Aorta (tissue), 5 donors: ENCODE measurements at regions not wholly inside any gene's neighbourhood (a gene's known extent, or its start where the extent isn't known, plus 50 kb on each side); places are given as distances from the start of the nearest gene placed in this dataset.

Source experiments
- ATAC-seq: fragments of 200-7000 bp; cut with Tn5 transposase; one replicate; pipeline ENCODE4 v1.9.1; 2022; ENCODE audit warnings: moderate library complexity; ENCODE audit not compliant: low FRiP score
- DNase-seq, 2 donors: peaks; one replicate each; pipeline ENCODE4 v3.0.0-alpha.2; 2020
- H3K27ac ChIP-seq, 2 donors: one replicate each; pipeline ENCODE4 v1.5.1; 2013; ENCODE audit warnings: low read length in 2 of 2, mild to moderate bottlenecking in 2 of 2, moderate library complexity in 2 of 2, control low read depth in 1 of 2, inconsistent platforms in 1 of 2, low read depth in 1 of 2
- H3K27me3 ChIP-seq, 2 donors: one replicate each; pipeline ENCODE4 v1.6.1; 2013; ENCODE audit warnings: control low read depth in 1 of 2, low read length in 1 of 2, mild to moderate bottlenecking in 1 of 2, moderate library complexity in 1 of 2; ENCODE audit not compliant: insufficient read depth in 2 of 2, control insufficient read depth in 1 of 2
- H3K36me3 ChIP-seq, 2 donors: one replicate each; pipeline ENCODE4 v1.6.1; 2013; ENCODE audit warnings: control low read depth in 1 of 2, low read length in 1 of 2, mild to moderate bottlenecking in 1 of 2; ENCODE audit not compliant: insufficient read depth in 2 of 2, control insufficient read depth in 1 of 2
- H3K4me1 ChIP-seq, 2 donors: one replicate each; pipeline ENCODE4 v1.6.1; 2013; ENCODE audit warnings: low read length in 2 of 2, control low read depth in 1 of 2, mild to moderate bottlenecking in 1 of 2, moderate library complexity in 1 of 2; ENCODE audit not compliant: insufficient read depth in 2 of 2, control insufficient read depth in 1 of 2
- H3K4me3 ChIP-seq, 2 donors: one replicate each; pipeline ENCODE4 v1.5.1; 2013; ENCODE audit warnings: low read length in 2 of 2, control low read depth in 1 of 2, mild to moderate bottlenecking in 1 of 2
- H3K9me3 ChIP-seq: one replicate; pipeline ENCODE4 v1.6.1; 2013; ENCODE audit warnings: mild to moderate bottlenecking, low read length; ENCODE audit not compliant: control insufficient read depth
- WGBS, 2 donors: extraction: QIAGEN DNeasy Blood & Tissue Kit; methylation state at CpG; one replicate each; pipeline ENCODE4 v1.1.7; 2013; 5-methylcytosine and 5-hydroxymethylcytosine counted together
- intact Hi-C, 2 donors: fragments of 100-400 bp; cut with DNase I; formaldehyde crosslinking; loops; one replicate each; pipeline versions ENCODE4 v1.14.2 to v1.15.0; 2022
- donor health status: healthy with polysubstance abuse.
- donor health status: Bipolar disorder and iron deficiency.
- donor health status: DM: no; HTN: no; CAD: no.
- donor health status: DM: no; HTN: no; CAD: no.
- donor health status: DM: yes; HTN: yes; CAD: no.

DNA sequence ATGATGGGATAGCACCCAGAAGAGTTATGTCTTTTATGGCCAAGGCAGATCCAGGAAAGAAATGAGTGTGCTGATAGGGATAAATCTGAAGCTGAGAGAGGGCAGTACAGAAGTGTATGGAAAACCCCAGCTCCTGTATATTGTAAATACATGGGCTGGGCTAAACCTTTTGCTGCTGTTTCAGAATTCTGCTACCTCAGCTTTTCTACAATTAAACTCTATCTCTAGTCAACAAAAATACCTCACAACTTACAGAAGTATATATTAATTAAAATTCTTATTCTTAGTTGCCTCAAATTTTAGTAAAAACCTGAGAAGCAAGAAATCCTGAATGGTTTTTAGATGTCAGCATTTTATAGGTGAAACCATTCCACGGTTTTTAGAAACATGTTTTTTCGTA is 889.5 kb upstream of the NXPH2 start:
- no peaks in the 10 kb centered on the region for H3K9me3 ChIP-seq
- H3K36me3 ChIP-seq: no peaks in the 10 kb centered on the region
- intact Hi-C loops: no loop called here
- H3K27me3 ChIP-seq: no peaks in the 10 kb centered on the region
- H3K4me1 ChIP-seq: no peaks in the 10 kb centered on the region
- no peak overlapping the region for H3K4me3 ChIP-seq
- DNase-seq (no peak), ATAC-seq (no peak)
- WGBS, 2 donors: 63 to 72% methylated on average over 2 of the region's 2 CpGs
- H3K27ac ChIP-seq: no peak overlapping the region

DNA sequence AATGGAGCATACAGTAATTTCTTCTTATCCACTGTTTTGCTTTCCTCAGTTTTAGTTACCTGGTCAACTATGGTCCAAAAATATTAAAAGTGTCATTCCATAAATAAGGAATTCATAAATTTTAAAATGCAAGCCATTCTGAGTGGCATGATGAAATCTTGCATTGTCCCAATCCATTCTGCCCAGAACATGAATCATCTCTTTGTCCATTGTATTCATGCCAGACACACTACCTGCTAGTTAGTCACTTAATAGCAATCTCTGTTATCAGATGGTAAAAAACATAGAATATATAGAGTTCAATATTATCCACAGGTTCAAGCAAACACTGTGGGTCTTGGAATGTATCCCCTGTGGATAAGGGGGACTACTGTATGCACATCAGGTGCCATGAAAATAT is 872.2 kb upstream of the NXPH2 start:
- Histone ChIP-seq H3K4me1 (no peaks in the 10 kb centered on the region), H3K36me3 (no peaks in the 10 kb centered on the region), H3K27ac (no peak overlapping the region), H3K27me3 (no peaks in the 10 kb centered on the region), H3K4me3 (no peak overlapping the region), H3K9me3 (no peaks in the 10 kb centered on the region)
- ATAC-seq (no peak), DNase-seq (no peak)
- intact Hi-C loops: no loop called here

DNA sequence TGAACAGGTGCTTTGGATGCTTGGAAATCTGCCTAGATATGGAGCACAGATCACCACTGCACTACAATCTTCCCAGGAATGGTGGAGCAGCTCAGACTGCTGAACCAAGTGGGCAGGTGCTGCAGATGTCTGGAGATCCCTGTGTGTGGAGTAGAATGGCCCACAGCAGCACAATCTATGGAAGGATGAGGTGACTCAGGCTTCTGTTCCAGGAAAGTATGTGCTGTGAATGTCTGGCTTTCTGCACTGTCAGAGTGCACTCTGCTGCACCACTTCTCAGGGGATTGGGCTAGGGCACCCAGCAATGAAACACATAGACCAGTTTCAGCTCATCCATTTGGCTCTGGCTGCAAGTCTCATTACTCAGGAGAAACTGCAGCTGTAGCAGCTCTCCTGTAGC is 865.4 kb upstream of the NXPH2 start:
- no peaks in the 10 kb centered on the region for H3K36me3 ChIP-seq
- intact Hi-C loops: no loop called here
- H3K27me3 ChIP-seq: no peaks in the 10 kb centered on the region
- DNase-seq: no peak
- H3K4me3 ChIP-seq: no peak overlapping the region
- no peak overlapping the region for H3K27ac ChIP-seq
- ATAC-seq: no peak
- H3K9me3 ChIP-seq: peaks cover 6% of the 10 kb centered on the region
- no peaks in the 10 kb centered on the region for H3K4me1 ChIP-seq

DNA sequence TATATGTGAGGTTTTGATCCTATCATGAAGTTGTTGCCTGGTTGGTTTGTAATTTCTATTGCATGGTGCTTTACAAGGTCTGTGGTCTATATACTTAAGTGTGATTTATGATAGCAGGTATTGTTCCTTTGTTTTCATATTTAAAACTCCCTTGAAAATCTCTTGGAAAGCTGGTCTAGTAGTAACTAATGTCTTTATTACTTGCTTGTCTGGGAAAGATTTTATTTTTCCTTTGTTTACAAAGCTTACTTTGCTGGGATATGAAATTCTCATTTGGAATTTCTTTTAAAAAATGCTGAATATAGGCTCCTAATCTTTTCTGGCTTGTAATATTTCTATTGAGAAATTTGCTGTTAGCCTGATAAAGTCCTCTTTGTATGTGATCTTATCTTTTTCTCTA is 862.9 kb upstream of the NXPH2 start:
- no peak for DNase-seq
- Histone ChIP-seq H3K27ac (no peak overlapping the region), H3K4me3 (no peak overlapping the region), H3K36me3 (no peaks in the 10 kb centered on the region), H3K9me3 (peaks cover 6% of the 10 kb centered on the region), H3K27me3 (no peaks in the 10 kb centered on the region), H3K4me1 (no peaks in the 10 kb centered on the region)
- intact Hi-C loops: no loop called here
- no peak for ATAC-seq

DNA sequence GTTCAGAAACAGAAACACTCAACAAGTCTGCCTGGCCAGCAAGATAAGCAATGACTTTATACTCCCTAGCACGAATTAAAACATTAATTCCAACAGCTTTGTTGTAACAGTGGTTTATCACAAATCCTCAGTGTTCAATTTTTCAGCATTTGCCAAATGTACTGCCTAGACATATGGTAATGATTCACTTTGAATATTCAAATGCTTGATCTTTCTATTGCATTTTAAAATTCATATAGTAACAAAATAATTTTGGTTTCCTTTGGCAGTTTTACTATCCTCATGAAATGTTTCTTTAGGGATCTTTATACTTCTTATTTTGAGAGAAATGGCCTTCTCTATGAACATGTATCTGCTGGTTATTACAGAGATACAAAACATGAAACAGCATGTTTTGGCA is 851.8 kb upstream of the NXPH2 start:
- 0 to 5% methylated on average over 1 of the region's 1 CpG for WGBS, 2 donors
- Histone ChIP-seq H3K27ac (no peak overlapping the region), H3K36me3 (no peaks in the 10 kb centered on the region), H3K4me3 (no peak overlapping the region), H3K9me3 (no peaks in the 10 kb centered on the region), H3K27me3 (no peaks in the 10 kb centered on the region), H3K4me1 (no peaks in the 10 kb centered on the region)
- DNase-seq (no peak), ATAC-seq (no peak)
- intact Hi-C loops: no loop called here

DNA sequence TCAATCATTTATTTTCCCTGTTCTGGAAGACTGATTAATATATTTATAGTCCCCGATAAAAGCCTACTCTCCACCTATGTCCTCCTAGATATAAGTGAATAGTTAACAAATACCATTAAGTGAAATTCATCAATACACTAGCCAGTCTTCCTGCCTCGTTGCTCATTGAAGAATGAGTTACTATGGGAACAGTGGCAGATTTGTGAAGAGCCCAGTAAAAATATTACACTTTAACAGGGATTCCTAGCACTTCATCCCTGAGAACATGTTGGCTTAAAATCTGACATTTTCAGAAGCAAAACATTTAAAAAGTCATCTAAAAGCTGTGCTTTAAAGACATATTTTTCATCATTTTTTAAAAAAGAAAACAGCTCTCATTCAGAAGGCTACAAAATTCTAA is 848.7 kb upstream of the NXPH2 start:
- no peak for DNase-seq
- Histone ChIP-seq H3K4me3 (no peak overlapping the region), H3K36me3 (no peaks in the 10 kb centered on the region), H3K9me3 (no peaks in the 10 kb centered on the region), H3K27ac (no peak overlapping the region), H3K27me3 (no peaks in the 10 kb centered on the region), H3K4me1 (no peaks in the 10 kb centered on the region)
- ATAC-seq: no peak
- 53 to 56% methylated on average over 2 of the region's 2 CpGs for WGBS, 2 donors
- intact Hi-C loops: no loop called here

DNA sequence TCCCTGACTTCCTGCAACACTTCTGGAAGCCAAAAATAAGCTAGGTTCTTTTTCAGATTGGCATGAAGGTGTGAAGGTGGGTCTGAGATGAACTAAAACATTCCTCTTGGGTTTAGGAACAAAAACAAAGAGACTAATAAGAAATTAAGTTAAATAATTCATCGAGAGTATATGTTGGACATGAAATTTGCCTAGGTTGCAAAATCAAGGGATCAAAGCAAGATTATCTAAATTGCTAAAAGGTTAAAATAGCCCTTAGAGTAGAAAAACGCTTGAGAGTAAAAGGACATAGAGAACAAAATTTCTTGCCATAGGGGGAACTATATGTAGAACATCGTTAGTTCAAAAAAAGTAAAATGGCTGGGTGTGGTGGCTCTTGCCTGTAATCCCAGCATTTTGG is 845.9 kb upstream of the NXPH2 start:
- Histone ChIP-seq H3K36me3 (no peaks in the 10 kb centered on the region), H3K9me3 (no peaks in the 10 kb centered on the region), H3K4me3 (no peak overlapping the region), H3K4me1 (no peaks in the 10 kb centered on the region), H3K27me3 (no peaks in the 10 kb centered on the region), H3K27ac (no peak overlapping the region)
- DNase-seq: no peak
- ATAC-seq: no peak
- WGBS, 2 donors: 91 to 95% methylated on average over 3 of the region's 3 CpGs
- intact Hi-C loops: no loop called here

DNA sequence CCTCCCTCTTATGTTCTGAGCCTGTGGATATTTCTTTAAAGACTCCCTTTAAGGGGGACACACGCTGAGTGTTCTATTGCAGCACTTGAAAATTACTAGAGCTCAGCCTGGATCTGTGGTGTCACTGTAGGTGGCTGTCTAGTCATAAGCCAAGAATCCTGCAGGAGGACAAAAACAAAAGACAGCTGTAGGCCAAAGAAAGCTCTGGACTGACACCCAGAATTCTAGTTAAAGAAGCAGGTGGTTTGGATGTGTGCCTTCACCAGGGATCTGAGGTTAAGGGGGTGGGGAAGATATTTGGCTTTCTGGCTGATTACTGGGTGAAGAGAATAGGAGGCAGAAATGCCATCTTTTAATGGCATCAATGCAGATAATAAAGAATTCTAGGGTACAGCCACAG is 842.5 kb upstream of the NXPH2 start:
- no peaks in the 10 kb centered on the region for H3K27me3 ChIP-seq
- no peak for ATAC-seq
- H3K4me1 ChIP-seq: no peaks in the 10 kb centered on the region
- H3K9me3 ChIP-seq: peaks cover 2% of the 10 kb centered on the region
- no peak overlapping the region for H3K27ac ChIP-seq
- no peak overlapping the region for H3K4me3 ChIP-seq
- WGBS, 2 donors: 52 to 67% methylated on average over 1 of the region's 1 CpG
- intact Hi-C loops: no loop called here
- no peak for DNase-seq
- no peaks in the 10 kb centered on the region for H3K36me3 ChIP-seq

DNA sequence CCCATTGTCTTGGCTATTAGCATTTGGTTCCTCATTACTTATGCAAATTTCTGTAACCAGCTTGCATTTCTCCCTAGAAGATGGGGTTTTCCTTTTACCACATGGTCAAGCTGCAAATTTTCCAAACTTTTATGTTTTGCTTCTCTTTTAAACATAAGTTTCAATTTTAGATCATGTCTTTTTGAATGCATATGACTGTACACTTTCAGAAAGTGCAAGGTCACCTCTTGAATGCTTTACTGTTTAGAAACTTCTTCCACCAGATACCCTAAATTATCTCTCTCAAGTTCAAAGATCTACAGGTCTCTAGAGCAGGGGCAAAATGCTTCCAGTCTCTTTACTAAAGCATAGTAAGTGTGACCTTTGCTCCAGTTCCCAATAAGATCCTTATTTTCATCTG is 837.6 kb upstream of the NXPH2 start:
- ATAC-seq (no peak), DNase-seq (no peak)
- intact Hi-C loops: no loop called here
- no peak overlapping the region for H3K4me3 ChIP-seq
- no peaks in the 10 kb centered on the region for H3K27me3 ChIP-seq
- H3K4me1 ChIP-seq: no peaks in the 10 kb centered on the region
- H3K9me3 ChIP-seq: peaks cover 2% of the 10 kb centered on the region
- H3K27ac ChIP-seq: no peak overlapping the region
- H3K36me3 ChIP-seq: no peaks in the 10 kb centered on the region

DNA sequence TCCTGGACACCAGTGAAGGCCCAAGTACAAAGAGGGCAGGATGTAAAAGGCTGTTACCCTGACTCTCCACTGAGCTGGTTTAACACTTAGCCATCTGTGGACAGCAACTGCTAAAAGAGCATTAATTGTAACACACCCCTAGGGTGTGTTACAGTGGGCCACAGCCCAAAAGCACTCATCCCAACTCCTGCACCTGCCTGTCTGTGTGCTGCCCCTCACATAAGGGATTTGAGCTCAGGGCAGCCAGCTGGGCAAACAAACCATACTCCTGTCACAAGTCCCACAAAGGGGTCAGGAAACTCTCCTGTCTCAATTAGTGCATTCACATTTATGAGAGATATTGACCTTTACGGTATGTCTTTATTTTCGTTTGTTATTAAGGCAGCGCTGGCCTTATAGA is 833.1 kb upstream of the NXPH2 start:
- peaks cover 2% of the 10 kb centered on the region for H3K9me3 ChIP-seq
- H3K27me3 ChIP-seq: no peaks in the 10 kb centered on the region
- H3K27ac ChIP-seq: no peak overlapping the region
- DNase-seq (no peak), ATAC-seq (no peak)
- no peak overlapping the region for H3K4me3 ChIP-seq
- intact Hi-C loops: no loop called here
- 93 to 96% methylated on average over 3 of the region's 3 CpGs for WGBS, 2 donors
- H3K4me1 ChIP-seq: no peaks in the 10 kb centered on the region
- no peaks in the 10 kb centered on the region for H3K36me3 ChIP-seq
